Peyer's patch (tissue), 4 donors: ENCODE measurements at regions not wholly inside any gene's neighbourhood (a gene's known extent, or its start where the extent isn't known, plus 50 kb on each side); places are given as distances from the start of the nearest gene placed in this dataset.

Source experiments
- POLR2A ChIP-seq, 2 donors: fragments of 450-650 bp; IDR thresholded peaks; one replicate each; pipeline ENCODE4 v1.5.1; 2017; ENCODE audit warnings: antibody characterized with exemption in 2 of 2, mild to moderate bottlenecking in 2 of 2, moderate library complexity in 2 of 2
- TF ChIP-seq, protein P1 (sequence below), 6 experiments: fragments of 450-650 bp in 4 of 6; fragments of 200-600 bp in 2 of 6; sonication (generic) in 1 of 6; IDR thresholded peaks; one replicate each; pipeline ENCODE4 v1.5.1; 2017 to 2019; ENCODE audit warnings: antibody characterized with exemption in 6 of 6, mild to moderate bottlenecking in 3 of 6, moderate library complexity in 1 of 6

DNA sequence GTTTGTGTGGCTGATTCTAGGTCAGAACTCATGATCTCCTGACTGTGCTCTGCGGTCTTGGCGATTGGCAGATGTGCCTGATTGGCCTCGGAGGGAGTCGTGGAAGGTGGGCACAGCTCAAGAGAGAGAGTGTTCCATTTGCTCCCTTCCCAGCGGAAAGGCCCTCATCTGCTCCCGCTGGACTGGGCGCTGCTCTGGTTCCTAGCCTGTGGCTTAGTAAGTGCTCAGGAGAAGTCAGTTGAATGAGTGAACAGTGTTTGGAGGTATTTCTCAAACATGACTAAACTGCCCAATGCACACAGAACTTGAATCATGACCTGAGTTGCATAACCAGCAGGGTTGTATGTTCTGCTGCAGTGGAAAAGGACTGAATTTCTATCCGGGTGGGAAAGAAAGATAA, 120.2 kb upstream of the PITX1 start:
- TF ChIP-seq, protein P1, sequence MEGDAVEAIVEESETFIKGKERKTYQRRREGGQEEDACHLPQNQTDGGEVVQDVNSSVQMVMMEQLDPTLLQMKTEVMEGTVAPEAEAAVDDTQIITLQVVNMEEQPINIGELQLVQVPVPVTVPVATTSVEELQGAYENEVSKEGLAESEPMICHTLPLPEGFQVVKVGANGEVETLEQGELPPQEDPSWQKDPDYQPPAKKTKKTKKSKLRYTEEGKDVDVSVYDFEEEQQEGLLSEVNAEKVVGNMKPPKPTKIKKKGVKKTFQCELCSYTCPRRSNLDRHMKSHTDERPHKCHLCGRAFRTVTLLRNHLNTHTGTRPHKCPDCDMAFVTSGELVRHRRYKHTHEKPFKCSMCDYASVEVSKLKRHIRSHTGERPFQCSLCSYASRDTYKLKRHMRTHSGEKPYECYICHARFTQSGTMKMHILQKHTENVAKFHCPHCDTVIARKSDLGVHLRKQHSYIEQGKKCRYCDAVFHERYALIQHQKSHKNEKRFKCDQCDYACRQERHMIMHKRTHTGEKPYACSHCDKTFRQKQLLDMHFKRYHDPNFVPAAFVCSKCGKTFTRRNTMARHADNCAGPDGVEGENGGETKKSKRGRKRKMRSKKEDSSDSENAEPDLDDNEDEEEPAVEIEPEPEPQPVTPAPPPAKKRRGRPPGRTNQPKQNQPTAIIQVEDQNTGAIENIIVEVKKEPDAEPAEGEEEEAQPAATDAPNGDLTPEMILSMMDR (IDR thresholded peaks at IDR 0.05), result no peak
- no peak for TF ChIP-seq POLR2A (IDR thresholded peaks at IDR 0.05)
